GM21360 (cell line): ENCODE measurements at regions not wholly inside any gene's neighbourhood (a gene's known extent, or its start where the extent isn't known, plus 50 kb on each side); places are given as distances from the start of the nearest gene placed in this dataset.
"Not testable (repeated sequence)": the region's sequence is repeated elsewhere in the genome, so short reads cannot be mapped to it uniquely, and the experiment has no call there.

ENCODE experiments used
- ATAC-seq: cut with Tn5 transposase; IDR thresholded peaks from one replicate; pipeline ENCODE4 v1.9.1; 2021; ENCODE audit warnings: mild to moderate bottlenecking, moderate library complexity; ENCODE audit not compliant: unreplicated experiment

GRCh38 chr14:83905157-83905556 lies 1624.8 kb upstream of the FLRT2 start:
- no peak for ATAC-seq

- no peak for ATAC-seq
Measured at GRCh38 chr14:83908419-83908818, 1621.5 kb upstream of the FLRT2 start.

- ATAC-seq: no peak
Measured at GRCh38 chr14:83909507-83909906, 1620.4 kb upstream of the FLRT2 start.

GRCh38 chr14:83912032-83912642 lies 1617.8 kb upstream of the FLRT2 start:
- ATAC-seq: no peak

GRCh38 chr14:83913476-83913875 lies 1616.5 kb upstream of the FLRT2 start:
- no peak for ATAC-seq

GRCh38 chr14:83918546-83918945 lies 1611.4 kb upstream of the FLRT2 start:
- no peak for ATAC-seq

- not testable (repeated sequence) for ATAC-seq
Measured at GRCh38 chr14:83919675-83920074, 1610.3 kb upstream of the FLRT2 start.

- no peak for ATAC-seq
Measured at GRCh38 chr14:83923842-83924241, 1606.1 kb upstream of the FLRT2 start.

- ATAC-seq: no peak
Measured at GRCh38 chr14:83924259-83924658, 1605.7 kb upstream of the FLRT2 start.

GRCh38 chr14:83940253-83940652 lies 1589.7 kb upstream of the FLRT2 start:
- no peak for ATAC-seq

GRCh38 chr14:83958359-83958758 lies 1571.6 kb upstream of the FLRT2 start:
- no peak for ATAC-seq

- no peak for ATAC-seq
Measured at GRCh38 chr14:83960832-83961512, 1569.0 kb upstream of the FLRT2 start.

- no peak for ATAC-seq
Measured at GRCh38 chr14:83969998-83970397, 1559.9 kb upstream of the FLRT2 start.

GRCh38 chr14:83972631-83973030 lies 1557.3 kb upstream of the FLRT2 start:
- ATAC-seq: no peak

GRCh38 chr14:83974647-83975163 lies 1555.2 kb upstream of the FLRT2 start:
- no peak for ATAC-seq

- ATAC-seq: no peak
Measured at GRCh38 chr14:83975435-83975834, 1554.5 kb upstream of the FLRT2 start.

GRCh38 chr14:83975841-83976770 lies 1553.8 kb upstream of the FLRT2 start:
- no peak for ATAC-seq

- ATAC-seq: no peak
Measured at GRCh38 chr14:83977583-83977982, 1552.4 kb upstream of the FLRT2 start.

GRCh38 chr14:83981676-83982258 lies 1548.2 kb upstream of the FLRT2 start:
- ATAC-seq: not testable (repeated sequence)

GRCh38 chr14:83988275-83988674 lies 1541.7 kb upstream of the FLRT2 start:
- ATAC-seq: no peak

GRCh38 chr14:83991666-83992065 lies 1538.3 kb upstream of the FLRT2 start:
- no peak for ATAC-seq
